SH-SY5Y (cell line): ENCODE measurements at regions not wholly inside any gene's neighbourhood (a gene's known extent, or its start where the extent isn't known, plus 50 kb on each side); places are given as distances from the start of the nearest gene placed in this dataset.

Source experiments
- GATA2 ChIP-seq: IDR thresholded peaks from 2 replicates; pipeline ENCODE4 v1.6.1; 2011; ENCODE audit warnings: mild to moderate bottlenecking, low read depth, low read length
- GATA3 ChIP-seq: IDR thresholded peaks from 2 replicates; pipeline ENCODE4 v1.6.1; 2011; ENCODE audit warnings: low read depth, mild to moderate bottlenecking, low read length, moderate library complexity

GRCh38 chr20:60862601-60863000, 389.5 kb upstream of the CDH4 start:
- TF ChIP-seq GATA2 (no peak), GATA3 (no peak)
